ENCODE measurements at regions not wholly inside any gene's neighbourhood (a gene's known extent, or its start where the extent isn't known, plus 50 kb on each side); places are given as distances from the start of the nearest gene placed in this dataset.

DNA sequence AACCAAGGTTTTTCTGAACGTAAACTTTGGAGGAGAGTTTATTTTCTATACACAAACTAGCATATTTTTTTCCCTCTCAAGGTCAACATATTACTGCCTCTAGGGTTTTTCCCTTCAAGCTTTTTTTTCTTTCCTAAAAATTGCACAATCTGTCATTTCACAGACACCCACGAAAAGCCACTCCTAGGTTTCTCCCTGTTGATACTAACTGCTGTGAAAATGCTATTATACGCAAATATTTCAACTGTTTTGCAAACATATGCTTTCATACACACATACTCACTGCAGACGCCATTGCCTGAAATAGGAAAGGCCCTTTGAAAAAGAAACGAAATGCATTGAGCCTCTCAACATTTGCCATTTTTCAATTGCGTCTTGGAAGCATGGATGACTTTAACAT is 333.0 kb downstream of the CD83 start:
- TF ChIP-seq, protein P1, sequence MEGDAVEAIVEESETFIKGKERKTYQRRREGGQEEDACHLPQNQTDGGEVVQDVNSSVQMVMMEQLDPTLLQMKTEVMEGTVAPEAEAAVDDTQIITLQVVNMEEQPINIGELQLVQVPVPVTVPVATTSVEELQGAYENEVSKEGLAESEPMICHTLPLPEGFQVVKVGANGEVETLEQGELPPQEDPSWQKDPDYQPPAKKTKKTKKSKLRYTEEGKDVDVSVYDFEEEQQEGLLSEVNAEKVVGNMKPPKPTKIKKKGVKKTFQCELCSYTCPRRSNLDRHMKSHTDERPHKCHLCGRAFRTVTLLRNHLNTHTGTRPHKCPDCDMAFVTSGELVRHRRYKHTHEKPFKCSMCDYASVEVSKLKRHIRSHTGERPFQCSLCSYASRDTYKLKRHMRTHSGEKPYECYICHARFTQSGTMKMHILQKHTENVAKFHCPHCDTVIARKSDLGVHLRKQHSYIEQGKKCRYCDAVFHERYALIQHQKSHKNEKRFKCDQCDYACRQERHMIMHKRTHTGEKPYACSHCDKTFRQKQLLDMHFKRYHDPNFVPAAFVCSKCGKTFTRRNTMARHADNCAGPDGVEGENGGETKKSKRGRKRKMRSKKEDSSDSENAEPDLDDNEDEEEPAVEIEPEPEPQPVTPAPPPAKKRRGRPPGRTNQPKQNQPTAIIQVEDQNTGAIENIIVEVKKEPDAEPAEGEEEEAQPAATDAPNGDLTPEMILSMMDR (IDR thresholded peaks at IDR 0.05; ENCODE audit: poor library complexity), result no peak
- TF ChIP-seq EZH2phosphoT487 (IDR thresholded peaks at IDR 0.05; ENCODE audit: low read depth, severe bottlenecking, unreplicated experiment), result no peak
